KMS-11 (cell line): ENCODE measurements at regions not wholly inside any gene's neighbourhood (a gene's known extent, or its start where the extent isn't known, plus 50 kb on each side); places are given as distances from the start of the nearest gene placed in this dataset.

Experiments used
- H2AFZ ChIP-seq: fragments of 200-600 bp; sonication (generic); 2 replicates; pipeline ENCODE4 v1.6.1; 2016; ENCODE audit warnings: antibody characterized with exemption, mixed run types, low read depth
- H3K27ac ChIP-seq: fragments of 200-600 bp; sonication (generic); 2 replicates; pipeline ENCODE4 v1.6.1; 2016; ENCODE audit warnings: mild to moderate bottlenecking, mixed run types
- H3K27me3 ChIP-seq: fragments of 200-600 bp; sonication (generic); 2 replicates; pipeline ENCODE4 v1.6.1; 2017; ENCODE audit warnings: mild to moderate bottlenecking, low read depth, mixed run types, moderate library complexity; ENCODE audit not compliant: insufficient read depth
- H3K36me3 ChIP-seq: fragments of 200-600 bp; sonication (generic); 2 replicates; pipeline ENCODE4 v1.6.1; 2017; ENCODE audit warnings: mild to moderate bottlenecking, mixed run types; ENCODE audit not compliant: insufficient read depth
- H3K4me1 ChIP-seq: fragments of 200-600 bp; sonication (generic); 2 replicates; pipeline ENCODE4 v1.6.1; 2016; ENCODE audit warnings: mild to moderate bottlenecking, low read depth, mixed run types; ENCODE audit not compliant: poor library complexity, severe bottlenecking
- H3K4me2 ChIP-seq: fragments of 200-600 bp; sonication (generic); 2 replicates; pipeline ENCODE4 v1.7.0; 2016; ENCODE audit warnings: mild to moderate bottlenecking, mixed run types
- H3K4me3 ChIP-seq: fragments of 200-600 bp; sonication (generic); IDR thresholded peaks from 2 replicates; pipeline ENCODE4 v1.6.1; 2017; ENCODE audit warnings: low read depth, low read length, mixed read lengths; ENCODE audit not compliant: insufficient read depth
- H3K79me2 ChIP-seq: fragments of 200-600 bp; sonication (generic); 2 replicates; pipeline ENCODE4 v1.6.1; 2016; ENCODE audit warnings: low read depth, mixed run types; ENCODE audit not compliant: insufficient read depth
- H3K9ac ChIP-seq: fragments of 200-600 bp; sonication (generic); 2 replicates; pipeline ENCODE4 v1.6.1; 2016; ENCODE audit warnings: mild to moderate bottlenecking, mixed run types
- H4K20me1 ChIP-seq: fragments of 200-600 bp; sonication (generic); 2 replicates; pipeline ENCODE4 v1.6.1; 2016; ENCODE audit warnings: mild to moderate bottlenecking, mixed run types; ENCODE audit not compliant: insufficient read depth
- TF ChIP-seq, protein P1 (sequence below): fragments of 200-600 bp; sonication (generic); conservative IDR thresholded peaks from 2 replicates; pipeline ENCODE4 v1.6.1; 2017; ENCODE audit warnings: low read depth, mild to moderate bottlenecking, antibody characterized with exemption, low read length, moderate library complexity, mixed read lengths

DNA sequence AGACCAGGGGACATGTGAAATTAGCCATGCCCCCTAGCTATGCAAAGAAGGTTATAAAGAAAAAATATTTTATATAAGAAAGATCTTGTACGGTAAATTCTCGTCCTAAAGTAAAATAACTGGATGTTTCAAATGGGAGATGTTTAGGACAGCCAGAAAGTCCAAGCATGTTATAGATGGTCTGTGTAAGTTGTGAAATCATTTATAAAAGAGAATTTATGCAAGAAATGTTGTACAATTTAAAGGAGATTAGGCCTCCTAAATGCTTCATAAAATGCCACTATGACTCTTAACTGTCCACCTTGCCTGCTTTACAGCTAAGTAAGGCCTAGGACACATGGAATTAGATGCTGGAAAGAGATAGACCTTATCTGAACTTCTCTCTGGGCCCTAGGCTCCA lies 118.1 kb upstream of the POGK start:
- no peak overlapping the region for H3K4me3 ChIP-seq
- no peaks in the 10 kb centered on the region for H4K20me1 ChIP-seq
- TF ChIP-seq, protein P1, sequence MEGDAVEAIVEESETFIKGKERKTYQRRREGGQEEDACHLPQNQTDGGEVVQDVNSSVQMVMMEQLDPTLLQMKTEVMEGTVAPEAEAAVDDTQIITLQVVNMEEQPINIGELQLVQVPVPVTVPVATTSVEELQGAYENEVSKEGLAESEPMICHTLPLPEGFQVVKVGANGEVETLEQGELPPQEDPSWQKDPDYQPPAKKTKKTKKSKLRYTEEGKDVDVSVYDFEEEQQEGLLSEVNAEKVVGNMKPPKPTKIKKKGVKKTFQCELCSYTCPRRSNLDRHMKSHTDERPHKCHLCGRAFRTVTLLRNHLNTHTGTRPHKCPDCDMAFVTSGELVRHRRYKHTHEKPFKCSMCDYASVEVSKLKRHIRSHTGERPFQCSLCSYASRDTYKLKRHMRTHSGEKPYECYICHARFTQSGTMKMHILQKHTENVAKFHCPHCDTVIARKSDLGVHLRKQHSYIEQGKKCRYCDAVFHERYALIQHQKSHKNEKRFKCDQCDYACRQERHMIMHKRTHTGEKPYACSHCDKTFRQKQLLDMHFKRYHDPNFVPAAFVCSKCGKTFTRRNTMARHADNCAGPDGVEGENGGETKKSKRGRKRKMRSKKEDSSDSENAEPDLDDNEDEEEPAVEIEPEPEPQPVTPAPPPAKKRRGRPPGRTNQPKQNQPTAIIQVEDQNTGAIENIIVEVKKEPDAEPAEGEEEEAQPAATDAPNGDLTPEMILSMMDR: no peak
- no peak overlapping the region for H3K4me2 ChIP-seq
- H2AFZ ChIP-seq: no peak overlapping the region
- no peaks in the 10 kb centered on the region for H3K27me3 ChIP-seq
- H3K36me3 ChIP-seq: no peaks in the 10 kb centered on the region
- H3K4me1 ChIP-seq: no peaks in the 10 kb centered on the region
- H3K9ac ChIP-seq: no peak overlapping the region
- H3K79me2 ChIP-seq: no peaks in the 10 kb centered on the region
- no peak overlapping the region for H3K27ac ChIP-seq

- Histone ChIP-seq H3K9ac (no peak overlapping the region), H4K20me1 (no peaks in the 10 kb centered on the region), H3K27ac (no peak overlapping the region), H3K4me1 (peaks cover 14% of the 10 kb centered on the region), H3K79me2 (no peaks in the 10 kb centered on the region), H2AFZ (peak overlapping the region; percentile 22; the same call in 1 of the 2 replicates), H3K36me3 (no peaks in the 10 kb centered on the region), H3K27me3 (no peaks in the 10 kb centered on the region), H3K4me2 (peak overlapping the region; percentile 3; the same call in 1 of the 2 replicates), H3K4me3 (no peak overlapping the region)
- TF ChIP-seq, protein P1: peak; percentile 71
Measured at GRCh38 chr1:166730299-166730888, 108.9 kb upstream of the POGK start.

DNA sequence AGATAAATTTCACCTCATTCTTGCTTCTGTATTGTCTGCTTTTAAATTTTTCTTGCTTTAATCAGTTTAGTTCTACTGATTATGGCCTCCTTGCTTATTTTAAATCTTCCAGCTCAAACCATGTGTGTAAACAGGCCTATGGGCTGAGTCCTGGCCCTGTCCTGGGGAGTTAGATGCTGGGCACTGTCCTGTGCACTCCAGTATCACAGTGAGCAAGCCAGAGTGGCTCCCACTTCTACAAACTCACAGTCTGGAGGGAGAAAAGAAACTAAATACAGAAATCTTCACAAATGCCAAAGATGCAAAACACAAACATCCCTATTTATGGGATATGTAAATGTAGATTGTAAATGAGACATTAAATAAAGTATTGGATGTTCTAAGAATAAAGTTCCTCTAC lies 101.1 kb upstream of the POGK start:
- H2AFZ ChIP-seq: no peak overlapping the region
- no peak overlapping the region for H3K4me3 ChIP-seq
- H4K20me1 ChIP-seq: no peaks in the 10 kb centered on the region
- H3K4me1 ChIP-seq: no peaks in the 10 kb centered on the region
- H3K9ac ChIP-seq: no peak overlapping the region
- no peaks in the 10 kb centered on the region for H3K27me3 ChIP-seq
- no peaks in the 10 kb centered on the region for H3K36me3 ChIP-seq
- no peak overlapping the region for H3K27ac ChIP-seq
- TF ChIP-seq, protein P1: no peak
- no peaks in the 10 kb centered on the region for H3K79me2 ChIP-seq
- H3K4me2 ChIP-seq: no peak overlapping the region

DNA sequence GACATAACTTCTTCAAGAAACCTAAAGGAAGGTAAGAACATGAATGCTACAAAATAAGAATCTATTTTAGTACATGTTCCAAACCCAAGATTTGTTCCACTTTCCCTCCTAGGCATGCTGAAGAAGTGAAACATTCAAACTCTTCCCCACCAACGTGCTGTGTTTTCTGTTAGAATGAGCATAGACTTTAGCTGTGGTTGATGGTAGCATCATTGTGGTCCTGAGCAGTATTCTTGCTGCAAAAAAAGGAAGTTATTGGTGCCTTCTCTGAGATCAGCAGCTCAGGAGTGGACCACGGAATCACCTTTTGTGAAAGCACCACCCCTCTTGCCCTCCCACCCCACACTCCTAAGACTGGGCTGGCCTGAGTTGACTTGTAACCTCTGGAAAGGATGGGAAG lies 100.4 kb upstream of the POGK start:
- Histone ChIP-seq H3K27ac (no peak overlapping the region), H3K27me3 (no peaks in the 10 kb centered on the region), H3K79me2 (no peaks in the 10 kb centered on the region), H2AFZ (no peak overlapping the region), H3K36me3 (no peaks in the 10 kb centered on the region), H3K4me3 (no peak overlapping the region), H3K9ac (no peak overlapping the region), H3K4me2 (no peak overlapping the region), H3K4me1 (no peaks in the 10 kb centered on the region), H4K20me1 (no peaks in the 10 kb centered on the region)
- TF ChIP-seq, protein P1: no peak
